CD14-positive monocyte (primary cell): ENCODE measurements at regions not wholly inside any gene's neighbourhood (a gene's known extent, or its start where the extent isn't known, plus 50 kb on each side); places are given as distances from the start of the nearest gene placed in this dataset.

Experiments
- DNase-seq, 3 donors: peaks; one replicate each; pipeline ENCODE4 v3.0.0-alpha.2; 2011 to 2022
- H2AFZ ChIP-seq: 2 replicates; pipeline ENCODE4 v1.6.0; 2012; ENCODE audit warnings: mild to moderate bottlenecking, low read depth, low read length, inconsistent platforms; ENCODE audit not compliant: insufficient read depth, poor library complexity, severe bottlenecking
- H3K27ac ChIP-seq, 2 donors: 1 replicate in 1 of 2; 2 replicates in 1 of 2; pipeline ENCODE4 v1.5.1; 2012 to 2013; ENCODE audit warnings: low read length in 2 of 2, control low read depth in 1 of 2, inconsistent platforms in 1 of 2, low read depth in 1 of 2, mild to moderate bottlenecking in 1 of 2
- H3K27me3 ChIP-seq, 2 donors: one replicate each; pipeline versions ENCODE4 v1.6.0 to v1.6.1; 2011 to 2013; ENCODE audit warnings: low read length in 2 of 2; ENCODE audit not compliant: control insufficient read depth in 2 of 2, insufficient read depth in 2 of 2
- H3K36me3 ChIP-seq, 2 donors: replicated peaks in 1 of 2; 1 replicate in 1 of 2; 2 replicates in 1 of 2; pipeline versions ENCODE4 v1.5.1 to v1.6.1; 2012 to 2013; ENCODE audit warnings: low read length in 2 of 2, control low read depth in 1 of 2, inconsistent platforms in 1 of 2, mild to moderate bottlenecking in 1 of 2; ENCODE audit not compliant: insufficient read depth in 2 of 2, control insufficient read depth in 1 of 2
- H3K4me1 ChIP-seq, 2 donors: 1 replicate in 1 of 2; 2 replicates in 1 of 2; pipeline versions ENCODE4 v1.5.1 to v1.6.1; 2012 to 2013; ENCODE audit warnings: low read length in 2 of 2, control low read depth in 1 of 2, inconsistent platforms in 1 of 2, mild to moderate bottlenecking in 1 of 2, moderate library complexity in 1 of 2; ENCODE audit not compliant: insufficient read depth in 2 of 2, control insufficient read depth in 1 of 2
- H3K4me2 ChIP-seq: replicated peaks from 2 replicates; pipeline ENCODE3; 2012; ENCODE audit warnings: low read length, moderate library complexity, mild to moderate bottlenecking; ENCODE audit not compliant: poor library complexity, severe bottlenecking; ENCODE audit errors: extremely low read depth
- H3K4me3 ChIP-seq, 3 experiments: fragments of 200-600 bp in 1 of 3; sonication (generic) in 1 of 3; replicated peaks in 1 of 3; 1 replicate in 2 of 3; 2 replicates in 1 of 3; pipeline ENCODE4 v1.5.1; 2011 to 2013; ENCODE audit warnings: low read length in 3 of 3, mild to moderate bottlenecking in 3 of 3, control low read depth in 2 of 3, low read depth in 2 of 3, inconsistent platforms in 1 of 3, moderate library complexity in 1 of 3
- H3K79me2 ChIP-seq: 2 replicates; pipeline ENCODE4 v1.6.0; 2012; ENCODE audit warnings: mild to moderate bottlenecking, control low read depth, inconsistent platforms, low read length, moderate library complexity; ENCODE audit not compliant: insufficient read depth
- H3K9ac ChIP-seq: 2 replicates; pipeline ENCODE4 v1.6.0; 2017; ENCODE audit warnings: low read length, mild to moderate bottlenecking; ENCODE audit not compliant: insufficient read depth, poor library complexity, severe bottlenecking
- H3K9me3 ChIP-seq, 2 donors: replicated peaks in 1 of 2; 1 replicate in 1 of 2; 2 replicates in 1 of 2; pipeline versions ENCODE4 v1.5.1 to v1.6.1; 2012 to 2013; ENCODE audit warnings: low read length in 2 of 2, control low read depth in 1 of 2; ENCODE audit not compliant: control insufficient read depth in 1 of 2, insufficient read depth in 1 of 2
- H4K20me1 ChIP-seq: 2 replicates; pipeline ENCODE4 v1.6.0; 2012; ENCODE audit warnings: mild to moderate bottlenecking, low read length, control low read depth, moderate library complexity; ENCODE audit not compliant: insufficient read depth
- H3K27ac Mint-ChIP-seq, 7 donors: one replicate each; pipeline ENCODE4 v1.8.0; 2020; ENCODE audit warnings: mild to moderate bottlenecking in 7 of 7, mixed read lengths in 7 of 7, moderate library complexity in 6 of 7, inconsistent platforms in 2 of 7
- H3K27me3 Mint-ChIP-seq, 3 donors: one replicate each; pipeline ENCODE4 v1.8.0; 2021 to 2022; ENCODE audit warnings: low read depth in 3 of 3, mild to moderate bottlenecking in 3 of 3, mixed read lengths in 3 of 3, moderate library complexity in 3 of 3, inconsistent platforms in 1 of 3
- H3K36me3 Mint-ChIP-seq, 2 donors: one replicate each; pipeline ENCODE4 v1.8.0; 2020; ENCODE audit warnings: mixed read lengths in 2 of 2, inconsistent platforms in 1 of 2, mild to moderate bottlenecking in 1 of 2
- H3K4me1 Mint-ChIP-seq: one replicate; pipeline ENCODE4 v1.8.0; 2020; ENCODE audit warnings: mild to moderate bottlenecking, mixed read lengths
- H3K4me3 Mint-ChIP-seq, 2 donors: one replicate each; pipeline ENCODE4 v1.8.0; 2020; ENCODE audit warnings: mild to moderate bottlenecking in 2 of 2, mixed read lengths in 2 of 2, moderate library complexity in 1 of 2
- H3K9me3 Mint-ChIP-seq, 7 donors: one replicate each; pipeline ENCODE4 v1.8.0; 2020 to 2022; ENCODE audit warnings: mixed read lengths in 7 of 7, mild to moderate bottlenecking in 6 of 7, moderate library complexity in 6 of 7, inconsistent platforms in 2 of 7
- CTCF ChIP-seq: fragments of 200-600 bp; IDR thresholded peaks from one replicate; pipeline ENCODE4 v1.8.0; 2022; ENCODE audit warnings: antibody characterized with exemption, mild to moderate bottlenecking
- WGBS: methylation state at CpG from one replicate; pipeline ENCODE4 v1.1.5; 2013; ENCODE audit warnings: missing lambda C conversion rate; ENCODE audit not compliant: insufficient coverage; 5-methylcytosine and 5-hydroxymethylcytosine counted together
- intact Hi-C, 2 donors: fragments of 100-400 bp; cut with micrococcal nuclease; formaldehyde crosslinking; loops; one replicate each; pipeline versions ENCODE4 v1.15.0 to v1.15.1; 2023

GRCh38 chr16:6020162-6020985 lies 922.8 kb upstream of the EEF2KMT start:
- H3K9me3 Mint-ChIP-seq, result peaks cover 0 to 3% (median 1%) of the 10 kb centered on the region in 7 donors
- no peak overlapping the region for H2AFZ ChIP-seq
- no peaks in the 10 kb centered on the region for H3K36me3 Mint-ChIP-seq
- H3K4me1 Mint-ChIP-seq, result no peaks in the 10 kb centered on the region
- no peaks in the 10 kb centered on the region for H3K9me3 ChIP-seq
- no peak overlapping the region for H3K4me3 ChIP-seq
- H3K79me2 ChIP-seq, result no peaks in the 10 kb centered on the region
- no peak overlapping the region for H3K9ac ChIP-seq
- H3K4me2 ChIP-seq, result no peak overlapping the region
- no peak overlapping the region for H3K27ac Mint-ChIP-seq
- intact Hi-C loops, result no loop called here
- 12% methylated on average over 34 of the region's 41 CpGs for WGBS
- H3K27me3 Mint-ChIP-seq, result peaks cover 21 to 41% (median 29%) of the 10 kb centered on the region in 3 donors
- H3K4me1 ChIP-seq, result no peaks in the 10 kb centered on the region
- no peak for DNase-seq
- peaks cover 0 to 28% of the 10 kb centered on the region in 2 donors for H3K27me3 ChIP-seq
- H3K36me3 ChIP-seq, result no peaks in the 10 kb centered on the region
- TF ChIP-seq CTCF, result no peak
- H3K4me3 Mint-ChIP-seq, result peak overlapping the region in 1 of 2 donors; percentile 65
- no peak overlapping the region for H3K27ac ChIP-seq
- H4K20me1 ChIP-seq, result no peaks in the 10 kb centered on the region

GRCh38 chr16:6019490-6019991 lies 921.9 kb upstream of the EEF2KMT start:
- Histone ChIP-seq H3K27me3 (peaks cover 0 to 28% of the 10 kb centered on the region in 2 donors), H4K20me1 (no peaks in the 10 kb centered on the region), H3K36me3 (no peaks in the 10 kb centered on the region), H3K4me2 (no peak overlapping the region), H3K27ac (no peak overlapping the region), H3K9ac (no peak overlapping the region), H2AFZ (no peak overlapping the region), H3K9me3 (no peaks in the 10 kb centered on the region), H3K4me3 (no peak overlapping the region), H3K4me1 (no peaks in the 10 kb centered on the region), H3K79me2 (no peaks in the 10 kb centered on the region)
- TF ChIP-seq CTCF, result no peak
- H3K4me3 Mint-ChIP-seq, result peak overlapping the region in 1 of 2 donors; percentile 65
- no peak for DNase-seq
- intact Hi-C loops, result no loop called here
- H3K36me3 Mint-ChIP-seq, result no peaks in the 10 kb centered on the region
- peaks cover 0 to 3% (median 1%) of the 10 kb centered on the region in 7 donors for H3K9me3 Mint-ChIP-seq
- H3K4me1 Mint-ChIP-seq, result no peaks in the 10 kb centered on the region
- 4% methylated on average over 47 of the region's 50 CpGs for WGBS
- H3K27ac Mint-ChIP-seq, result no peak overlapping the region
- H3K27me3 Mint-ChIP-seq, result peaks cover 21 to 41% (median 29%) of the 10 kb centered on the region in 3 donors
